ENCODE measurements at regions not wholly inside any gene's neighbourhood (a gene's known extent, or its start where the extent isn't known, plus 50 kb on each side); places are given as distances from the start of the nearest gene placed in this dataset.

DNA sequence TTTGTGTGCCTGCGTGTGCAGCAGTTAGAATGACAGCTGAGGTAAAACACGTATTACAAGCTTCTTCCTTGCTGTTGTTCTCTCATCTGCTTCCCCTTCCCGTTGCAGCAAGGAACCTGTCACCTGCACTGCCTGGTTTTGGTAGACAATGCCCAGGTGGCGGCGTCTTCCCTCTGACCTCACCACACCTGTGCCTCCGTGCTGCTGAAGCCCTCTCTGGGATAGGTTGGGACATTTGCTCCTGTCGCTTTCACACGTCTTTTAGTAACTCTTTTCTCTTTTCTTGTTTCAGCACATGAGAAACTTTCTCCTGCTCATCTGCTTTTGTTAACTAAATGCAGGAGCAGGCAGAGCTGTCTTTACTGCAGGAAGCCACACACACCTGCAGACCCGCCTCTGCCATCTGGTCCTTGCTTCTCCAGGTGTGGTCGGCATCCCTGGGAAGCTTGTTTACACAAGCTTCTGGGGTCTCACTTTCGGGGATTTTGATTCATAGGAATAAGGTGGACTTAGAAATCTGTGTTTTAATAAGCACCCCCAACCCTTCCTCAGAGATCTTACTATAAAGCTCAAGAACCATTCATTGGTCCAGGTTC, 60.7 kb upstream of the EXOC6 start:
- WGBS, 3 donors = 56 to 61% (median 60%) methylated on average over 11 of the region's 11 CpGs
- no peak overlapping the region for H3K27ac ChIP-seq (ENCODE audit: low read depth, low read length)

DNA sequence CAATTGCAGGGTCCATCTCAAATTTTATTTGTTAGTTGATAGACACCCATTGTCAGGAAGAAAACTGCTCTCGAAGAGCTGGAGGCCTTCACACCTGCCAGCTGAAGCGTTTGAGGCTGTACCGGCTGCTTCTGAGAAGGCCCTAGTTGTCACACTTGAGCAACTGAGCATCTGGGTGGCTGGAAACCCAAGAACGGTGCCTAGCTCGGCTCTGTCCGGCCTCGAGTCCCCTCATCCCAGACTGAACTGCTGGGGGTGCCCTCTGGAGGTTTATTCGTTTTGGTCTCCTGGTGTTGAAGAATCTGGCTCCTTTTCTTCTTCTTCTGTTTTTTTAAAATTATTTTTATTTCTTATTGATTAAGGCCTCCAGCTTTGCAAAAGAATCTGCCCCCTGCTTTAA, 59.3 kb upstream of the EXOC6 start:
- no peak overlapping the region for H3K27ac ChIP-seq (ENCODE audit: low read depth, low read length)
- 86 to 91% (median 88%) methylated on average over 8 of the region's 8 CpGs for WGBS, 3 donors

DNA sequence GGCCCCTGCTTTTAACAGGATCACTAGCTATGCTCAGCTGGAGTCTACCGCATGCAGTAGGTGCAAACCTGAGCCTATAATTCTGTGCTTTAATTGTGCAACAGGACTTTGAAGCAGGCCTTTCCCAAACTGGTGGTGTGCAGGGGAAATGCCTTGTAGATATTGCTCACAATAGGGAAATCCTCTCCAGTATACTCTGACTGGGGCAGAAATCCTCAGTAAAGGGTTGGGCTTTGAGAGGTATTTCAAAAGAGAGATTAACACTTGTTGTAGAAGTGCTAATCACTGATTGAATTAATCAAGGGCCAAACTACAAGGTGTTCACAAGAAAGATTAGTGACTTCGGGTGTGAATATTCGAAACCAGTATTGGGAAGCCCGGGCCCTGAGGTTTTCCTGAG, 58.5 kb upstream of the EXOC6 start:
- no peak overlapping the region for H3K27ac ChIP-seq (ENCODE audit: low read depth, low read length)

GRCh38 chr10:92790440-92790839, 57.9 kb upstream of the EXOC6 start:
- WGBS, 3 donors = 24 to 86% (median 26%) methylated on average over 2 of the region's 2 CpGs
- H3K27ac ChIP-seq (ENCODE audit: low read depth, low read length) = no peak overlapping the region

More for the DNA sequence above, 58.5 kb upstream of the EXOC6 start:
- 57 to 68% (median 67%) methylated on average over 4 of the region's 4 CpGs for WGBS, 3 donors

- H3K27ac ChIP-seq (ENCODE audit: low read depth, low read length) = no peak overlapping the region
- WGBS, 3 donors = 94 to 100% (median 95%) methylated on average over 1 of the region's 1 CpG
These were observed 55.7 kb upstream of the EXOC6 start for GRCh38 chr10:92792661-92793060.
